ENCODE measurements at regions not wholly inside any gene's neighbourhood (a gene's known extent, or its start where the extent isn't known, plus 50 kb on each side); places are given as distances from the start of the nearest gene placed in this dataset.

GRCh38 chr3:144583871-144584270 is 612.2 kb downstream of the DIPK2A start:
- no peak for TF ChIP-seq CTCF (IDR thresholded peaks at IDR 0.05)
- no peak for TF ChIP-seq POLR2A (IDR thresholded peaks at IDR 0.05)
